ENCODE measurements at regions not wholly inside any gene's neighbourhood (a gene's known extent, or its start where the extent isn't known, plus 50 kb on each side); places are given as distances from the start of the nearest gene placed in this dataset.

DNA sequence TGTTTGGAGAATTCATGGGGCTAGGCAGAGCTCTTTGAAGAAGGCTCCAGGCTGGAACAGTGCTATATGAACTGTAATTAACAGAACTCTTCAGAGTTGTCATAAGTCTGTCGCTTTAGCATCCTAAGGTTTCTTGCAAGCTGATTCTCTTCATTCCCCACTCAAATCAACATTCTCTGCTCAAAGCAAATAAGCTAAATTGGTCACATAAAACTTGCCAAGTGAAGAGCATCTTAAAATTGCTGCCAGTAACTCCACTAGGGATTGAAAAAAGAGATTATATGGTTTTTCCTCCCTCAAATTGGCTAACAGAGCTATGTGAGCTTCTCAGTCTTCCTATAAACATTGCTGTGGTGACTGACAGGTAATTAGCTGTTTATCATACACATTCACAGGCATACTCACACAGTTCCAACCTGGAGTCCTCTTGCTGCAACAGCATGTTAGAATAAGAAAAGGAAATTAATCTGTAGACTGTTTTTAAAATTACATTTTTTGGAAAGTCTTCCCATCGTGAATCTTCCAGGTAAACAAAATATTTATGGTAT lies 298.5 kb upstream of the ATP10B start:
- TF ChIP-seq, protein P1, sequence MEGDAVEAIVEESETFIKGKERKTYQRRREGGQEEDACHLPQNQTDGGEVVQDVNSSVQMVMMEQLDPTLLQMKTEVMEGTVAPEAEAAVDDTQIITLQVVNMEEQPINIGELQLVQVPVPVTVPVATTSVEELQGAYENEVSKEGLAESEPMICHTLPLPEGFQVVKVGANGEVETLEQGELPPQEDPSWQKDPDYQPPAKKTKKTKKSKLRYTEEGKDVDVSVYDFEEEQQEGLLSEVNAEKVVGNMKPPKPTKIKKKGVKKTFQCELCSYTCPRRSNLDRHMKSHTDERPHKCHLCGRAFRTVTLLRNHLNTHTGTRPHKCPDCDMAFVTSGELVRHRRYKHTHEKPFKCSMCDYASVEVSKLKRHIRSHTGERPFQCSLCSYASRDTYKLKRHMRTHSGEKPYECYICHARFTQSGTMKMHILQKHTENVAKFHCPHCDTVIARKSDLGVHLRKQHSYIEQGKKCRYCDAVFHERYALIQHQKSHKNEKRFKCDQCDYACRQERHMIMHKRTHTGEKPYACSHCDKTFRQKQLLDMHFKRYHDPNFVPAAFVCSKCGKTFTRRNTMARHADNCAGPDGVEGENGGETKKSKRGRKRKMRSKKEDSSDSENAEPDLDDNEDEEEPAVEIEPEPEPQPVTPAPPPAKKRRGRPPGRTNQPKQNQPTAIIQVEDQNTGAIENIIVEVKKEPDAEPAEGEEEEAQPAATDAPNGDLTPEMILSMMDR (IDR thresholded peaks at IDR 0.05 in 2 of 3, conservative IDR thresholded peaks at IDR 0.05 in 1 of 3; ENCODE audit: borderline replicate concordance in 1 of 3, insufficient read depth in 1 of 3, low read depth in 2 of 3, low read length in 2 of 3) = no peak
- TF ChIP-seq POLR2AphosphoS5 (IDR thresholded peaks at IDR 0.05; ENCODE audit: low read depth, low read length) (no peak), SP1 (IDR thresholded peaks at IDR 0.05; ENCODE audit: low read depth) (no peak)

Measured in HCT116 (cell line).